Tibial nerve (tissue), 4 donors: ENCODE measurements at regions not wholly inside any gene's neighbourhood (a gene's known extent, or its start where the extent isn't known, plus 50 kb on each side); places are given as distances from the start of the nearest gene placed in this dataset.

Experiments
- EP300 ChIP-seq, 2 donors: sonication (generic); formaldehyde crosslinking; IDR thresholded peaks; one replicate each; pipeline ENCODE4 v1.6.1; 2017; ENCODE audit warnings: antibody characterized with exemption in 2 of 2, mild to moderate bottlenecking in 1 of 2
- POLR2A ChIP-seq, 2 donors: fragments of 450-650 bp; IDR thresholded peaks; one replicate each; pipeline ENCODE4 v1.6.1; 2017; ENCODE audit warnings: antibody characterized with exemption in 2 of 2, mild to moderate bottlenecking in 2 of 2, moderate library complexity in 2 of 2
- TF ChIP-seq, protein P1 (sequence below), 5 experiments: fragments of 200-600 bp in 3 of 5; fragments of 450-650 bp in 2 of 5; sonication (generic) in 3 of 5; IDR thresholded peaks; one replicate each; pipeline ENCODE4 v1.5.1; 2016 to 2019; ENCODE audit warnings: antibody characterized with exemption in 5 of 5, mild to moderate bottlenecking in 3 of 5, moderate library complexity in 2 of 5

DNA sequence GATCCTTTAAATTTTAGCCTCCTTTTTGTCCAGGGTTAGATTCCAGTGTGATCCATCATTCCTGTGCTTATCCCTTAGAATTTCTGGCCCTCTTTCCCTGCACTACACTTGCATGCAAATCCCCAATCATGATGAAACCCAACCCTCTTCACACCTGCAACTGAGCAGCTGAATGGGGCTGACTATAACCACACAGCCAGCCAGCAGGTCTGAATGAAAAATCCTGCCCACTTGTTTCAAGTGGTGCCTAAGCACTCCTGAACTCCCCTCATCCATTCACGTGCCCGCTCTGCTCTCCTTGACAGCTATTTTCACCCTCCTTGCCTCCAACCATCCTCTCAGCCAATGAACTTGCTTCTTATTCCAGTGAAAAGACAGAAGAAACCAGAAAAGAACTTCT, 80.5 kb upstream of the AFF3 start:
- TF ChIP-seq, protein P1, sequence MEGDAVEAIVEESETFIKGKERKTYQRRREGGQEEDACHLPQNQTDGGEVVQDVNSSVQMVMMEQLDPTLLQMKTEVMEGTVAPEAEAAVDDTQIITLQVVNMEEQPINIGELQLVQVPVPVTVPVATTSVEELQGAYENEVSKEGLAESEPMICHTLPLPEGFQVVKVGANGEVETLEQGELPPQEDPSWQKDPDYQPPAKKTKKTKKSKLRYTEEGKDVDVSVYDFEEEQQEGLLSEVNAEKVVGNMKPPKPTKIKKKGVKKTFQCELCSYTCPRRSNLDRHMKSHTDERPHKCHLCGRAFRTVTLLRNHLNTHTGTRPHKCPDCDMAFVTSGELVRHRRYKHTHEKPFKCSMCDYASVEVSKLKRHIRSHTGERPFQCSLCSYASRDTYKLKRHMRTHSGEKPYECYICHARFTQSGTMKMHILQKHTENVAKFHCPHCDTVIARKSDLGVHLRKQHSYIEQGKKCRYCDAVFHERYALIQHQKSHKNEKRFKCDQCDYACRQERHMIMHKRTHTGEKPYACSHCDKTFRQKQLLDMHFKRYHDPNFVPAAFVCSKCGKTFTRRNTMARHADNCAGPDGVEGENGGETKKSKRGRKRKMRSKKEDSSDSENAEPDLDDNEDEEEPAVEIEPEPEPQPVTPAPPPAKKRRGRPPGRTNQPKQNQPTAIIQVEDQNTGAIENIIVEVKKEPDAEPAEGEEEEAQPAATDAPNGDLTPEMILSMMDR (IDR thresholded peaks at IDR 0.05) = no peak
- no peak for TF ChIP-seq POLR2A (IDR thresholded peaks at IDR 0.05)
- no peak for TF ChIP-seq EP300 (IDR thresholded peaks at IDR 0.05)
